ENCODE measurements at regions not wholly inside any gene's neighbourhood (a gene's known extent, or its start where the extent isn't known, plus 50 kb on each side); places are given as distances from the start of the nearest gene placed in this dataset.

DNA sequence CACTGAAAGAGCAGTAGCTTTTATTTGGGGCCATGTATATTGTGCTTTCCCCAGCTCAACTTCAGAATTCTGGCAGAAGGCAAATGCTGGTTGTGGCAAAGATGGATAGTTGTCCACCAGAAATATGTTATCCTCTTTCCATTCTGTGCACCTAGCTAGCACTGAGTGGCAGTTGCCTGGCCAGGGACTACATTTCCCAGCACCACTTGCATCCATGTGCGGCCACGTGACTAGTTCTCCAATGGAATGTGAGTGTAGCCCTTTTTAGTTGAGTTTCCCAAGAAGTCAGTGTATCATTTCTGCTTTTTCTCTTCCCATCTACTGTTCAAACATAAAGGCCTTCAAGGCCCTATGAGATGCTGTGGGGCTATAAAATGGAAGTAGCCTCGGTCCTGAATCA lies 354.0 kb upstream of the CLINT1 start:
- TF ChIP-seq, protein P1, sequence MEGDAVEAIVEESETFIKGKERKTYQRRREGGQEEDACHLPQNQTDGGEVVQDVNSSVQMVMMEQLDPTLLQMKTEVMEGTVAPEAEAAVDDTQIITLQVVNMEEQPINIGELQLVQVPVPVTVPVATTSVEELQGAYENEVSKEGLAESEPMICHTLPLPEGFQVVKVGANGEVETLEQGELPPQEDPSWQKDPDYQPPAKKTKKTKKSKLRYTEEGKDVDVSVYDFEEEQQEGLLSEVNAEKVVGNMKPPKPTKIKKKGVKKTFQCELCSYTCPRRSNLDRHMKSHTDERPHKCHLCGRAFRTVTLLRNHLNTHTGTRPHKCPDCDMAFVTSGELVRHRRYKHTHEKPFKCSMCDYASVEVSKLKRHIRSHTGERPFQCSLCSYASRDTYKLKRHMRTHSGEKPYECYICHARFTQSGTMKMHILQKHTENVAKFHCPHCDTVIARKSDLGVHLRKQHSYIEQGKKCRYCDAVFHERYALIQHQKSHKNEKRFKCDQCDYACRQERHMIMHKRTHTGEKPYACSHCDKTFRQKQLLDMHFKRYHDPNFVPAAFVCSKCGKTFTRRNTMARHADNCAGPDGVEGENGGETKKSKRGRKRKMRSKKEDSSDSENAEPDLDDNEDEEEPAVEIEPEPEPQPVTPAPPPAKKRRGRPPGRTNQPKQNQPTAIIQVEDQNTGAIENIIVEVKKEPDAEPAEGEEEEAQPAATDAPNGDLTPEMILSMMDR (IDR thresholded peaks at IDR 0.05) = no peak
- TF ChIP-seq POLR2A (IDR thresholded peaks at IDR 0.05) = no peak

Measured in lower leg skin (tissue), 3 donors.